ENCODE measurements at regions not wholly inside any gene's neighbourhood (a gene's known extent, or its start where the extent isn't known, plus 50 kb on each side); places are given as distances from the start of the nearest gene placed in this dataset.

DNA sequence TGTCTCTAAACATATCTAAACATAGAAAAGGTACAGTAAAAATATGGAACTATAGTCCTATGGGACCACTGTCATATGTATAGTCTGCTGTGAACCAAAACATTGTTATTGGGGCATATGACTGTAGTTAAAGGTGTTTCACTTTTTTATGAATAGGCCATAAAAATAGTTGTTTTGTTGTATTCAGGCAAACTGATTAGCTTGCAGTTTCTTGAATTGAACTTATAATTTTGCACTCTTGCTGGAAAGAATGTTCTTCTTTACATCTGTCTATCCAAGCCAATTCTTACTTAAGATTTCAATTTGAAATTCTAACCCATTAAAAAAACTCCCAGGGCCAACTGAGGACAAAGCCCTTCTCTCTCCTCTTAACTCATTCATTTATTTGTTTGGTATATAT lies 234.1 kb downstream of the NOVA1 start:
- no peaks in the 10 kb centered on the region for H3K27me3 ChIP-seq (ENCODE audit: insufficient read depth, low read length)
- H3K4me3 ChIP-seq (replicated peaks in 1 of 2; ENCODE audit: low read depth in 1 of 2, low read length in 2 of 2): no peak overlapping the region
- intact Hi-C loops (cut with micrococcal nuclease): no loop called here
- no peaks in the 10 kb centered on the region for H3K36me3 ChIP-seq (ENCODE audit: control insufficient read depth in 1 of 2, insufficient read depth in 2 of 2, low read length in 2 of 2)
- H3K9ac ChIP-seq (ENCODE audit: low read length): no peak overlapping the region
- no peak for ATAC-seq
- no peak overlapping the region for H3K4me2 ChIP-seq (ENCODE audit: low read length)
- H3K79me2 ChIP-seq (ENCODE audit: insufficient read depth, low read length): no peaks in the 10 kb centered on the region
- no peak overlapping the region for H3K27ac ChIP-seq (ENCODE audit: low read depth, low read length)
- no peak for DNase-seq (ENCODE audit: low read depth, low spot score)
- H3K9me2 ChIP-seq (ENCODE audit: insufficient read depth): no peaks in the 10 kb centered on the region
- BruUV-seq (replicated peaks): no TSS peak
- H2AFZ ChIP-seq (ENCODE audit: low read depth, low read length, poor library complexity, severe bottlenecking): no peak overlapping the region
- H3K9me3 ChIP-seq (ENCODE audit: control insufficient read depth in 1 of 2, insufficient read depth in 1 of 2, low read depth in 1 of 2, low read length in 2 of 2): peaks cover 15 to 36% of the 10 kb centered on the region in 2 experiments; a peak in 3 of 4 replicates
- RAD21 ChIA-PET (ENCODE audit: low non-redundant PET in 1 of 2, low total read pairs in 2 of 2, uncharacterized antibody in 2 of 2, unreplicated experiment in 2 of 2): no interaction called here
- CTCF ChIA-PET: no interaction called here
- H4K20me1 ChIP-seq (ENCODE audit: insufficient read depth): no peaks in the 10 kb centered on the region
- no peaks in the 10 kb centered on the region for H3K4me1 ChIP-seq (ENCODE audit: control insufficient read depth in 1 of 2, insufficient read depth in 2 of 2, low read length in 2 of 2)
- TF ChIP-seq SRF (IDR thresholded peaks at IDR 0.05; ENCODE audit: low read depth) (no peak), RAD21 (IDR thresholded peaks at IDR 0.05; ENCODE audit: low read depth) (no peak), SP1 (IDR thresholded peaks at IDR 0.05; ENCODE audit: low read depth) (no peak), CBX3 (IDR thresholded peaks at IDR 0.05; ENCODE audit: low read depth) (no peak), TCF7L2 (IDR thresholded peaks at IDR 0.05; ENCODE audit: borderline replicate concordance, extremely low read depth, insufficient read depth, insufficient read length) (no peak), ZNF274 (IDR thresholded peaks at IDR 0.05; ENCODE audit: low read depth, low read length) (no peak), SIN3A (IDR thresholded peaks at IDR 0.05; ENCODE audit: low read depth) (no peak), EGR1 (IDR thresholded peaks at IDR 0.05; ENCODE audit: low read depth) (no peak), ELF1 (IDR thresholded peaks at IDR 0.05; ENCODE audit: borderline replicate concordance, low read depth) (no peak), EZH2phosphoT487 (IDR thresholded peaks at IDR 0.05; ENCODE audit: borderline replicate concordance) (no peak), POLR2AphosphoS5 (IDR thresholded peaks at IDR 0.05; ENCODE audit: low read depth, low read length) (no peak), JUND (IDR thresholded peaks at IDR 0.05) (no peak), EZH2 (IDR thresholded peaks at IDR 0.05) (no peak), ZFX (IDR thresholded peaks at IDR 0.05) (no peak), CEBPB (IDR thresholded peaks at IDR 0.05; ENCODE audit: low read depth) (no peak)
- TF ChIP-seq, protein P1, sequence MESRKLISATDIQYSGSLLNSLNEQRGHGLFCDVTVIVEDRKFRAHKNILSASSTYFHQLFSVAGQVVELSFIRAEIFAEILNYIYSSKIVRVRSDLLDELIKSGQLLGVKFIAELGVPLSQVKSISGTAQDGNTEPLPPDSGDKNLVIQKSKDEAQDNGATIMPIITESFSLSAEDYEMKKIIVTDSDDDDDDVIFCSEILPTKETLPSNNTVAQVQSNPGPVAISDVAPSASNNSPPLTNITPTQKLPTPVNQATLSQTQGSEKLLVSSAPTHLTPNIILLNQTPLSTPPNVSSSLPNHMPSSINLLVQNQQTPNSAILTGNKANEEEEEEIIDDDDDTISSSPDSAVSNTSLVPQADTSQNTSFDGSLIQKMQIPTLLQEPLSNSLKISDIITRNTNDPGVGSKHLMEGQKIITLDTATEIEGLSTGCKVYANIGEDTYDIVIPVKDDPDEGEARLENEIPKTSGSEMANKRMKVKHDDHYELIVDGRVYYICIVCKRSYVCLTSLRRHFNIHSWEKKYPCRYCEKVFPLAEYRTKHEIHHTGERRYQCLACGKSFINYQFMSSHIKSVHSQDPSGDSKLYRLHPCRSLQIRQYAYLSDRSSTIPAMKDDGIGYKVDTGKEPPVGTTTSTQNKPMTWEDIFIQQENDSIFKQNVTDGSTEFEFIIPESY (IDR thresholded peaks at IDR 0.05; ENCODE audit: extremely low read depth, insufficient replicate concordance, low read length): no peak
- TF ChIP-seq, protein P2, sequence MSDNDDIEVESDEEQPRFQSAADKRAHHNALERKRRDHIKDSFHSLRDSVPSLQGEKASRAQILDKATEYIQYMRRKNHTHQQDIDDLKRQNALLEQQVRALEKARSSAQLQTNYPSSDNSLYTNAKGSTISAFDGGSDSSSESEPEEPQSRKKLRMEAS (IDR thresholded peaks at IDR 0.05): no peak
- TF ChIP-seq, protein P3, sequence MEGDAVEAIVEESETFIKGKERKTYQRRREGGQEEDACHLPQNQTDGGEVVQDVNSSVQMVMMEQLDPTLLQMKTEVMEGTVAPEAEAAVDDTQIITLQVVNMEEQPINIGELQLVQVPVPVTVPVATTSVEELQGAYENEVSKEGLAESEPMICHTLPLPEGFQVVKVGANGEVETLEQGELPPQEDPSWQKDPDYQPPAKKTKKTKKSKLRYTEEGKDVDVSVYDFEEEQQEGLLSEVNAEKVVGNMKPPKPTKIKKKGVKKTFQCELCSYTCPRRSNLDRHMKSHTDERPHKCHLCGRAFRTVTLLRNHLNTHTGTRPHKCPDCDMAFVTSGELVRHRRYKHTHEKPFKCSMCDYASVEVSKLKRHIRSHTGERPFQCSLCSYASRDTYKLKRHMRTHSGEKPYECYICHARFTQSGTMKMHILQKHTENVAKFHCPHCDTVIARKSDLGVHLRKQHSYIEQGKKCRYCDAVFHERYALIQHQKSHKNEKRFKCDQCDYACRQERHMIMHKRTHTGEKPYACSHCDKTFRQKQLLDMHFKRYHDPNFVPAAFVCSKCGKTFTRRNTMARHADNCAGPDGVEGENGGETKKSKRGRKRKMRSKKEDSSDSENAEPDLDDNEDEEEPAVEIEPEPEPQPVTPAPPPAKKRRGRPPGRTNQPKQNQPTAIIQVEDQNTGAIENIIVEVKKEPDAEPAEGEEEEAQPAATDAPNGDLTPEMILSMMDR (IDR thresholded peaks at IDR 0.05 in 2 of 3, conservative IDR thresholded peaks at IDR 0.05 in 1 of 3; ENCODE audit: borderline replicate concordance in 1 of 3, insufficient read depth in 1 of 3, low read depth in 2 of 3, low read length in 2 of 3): no peak
- TF ChIP-seq, protein P4, sequence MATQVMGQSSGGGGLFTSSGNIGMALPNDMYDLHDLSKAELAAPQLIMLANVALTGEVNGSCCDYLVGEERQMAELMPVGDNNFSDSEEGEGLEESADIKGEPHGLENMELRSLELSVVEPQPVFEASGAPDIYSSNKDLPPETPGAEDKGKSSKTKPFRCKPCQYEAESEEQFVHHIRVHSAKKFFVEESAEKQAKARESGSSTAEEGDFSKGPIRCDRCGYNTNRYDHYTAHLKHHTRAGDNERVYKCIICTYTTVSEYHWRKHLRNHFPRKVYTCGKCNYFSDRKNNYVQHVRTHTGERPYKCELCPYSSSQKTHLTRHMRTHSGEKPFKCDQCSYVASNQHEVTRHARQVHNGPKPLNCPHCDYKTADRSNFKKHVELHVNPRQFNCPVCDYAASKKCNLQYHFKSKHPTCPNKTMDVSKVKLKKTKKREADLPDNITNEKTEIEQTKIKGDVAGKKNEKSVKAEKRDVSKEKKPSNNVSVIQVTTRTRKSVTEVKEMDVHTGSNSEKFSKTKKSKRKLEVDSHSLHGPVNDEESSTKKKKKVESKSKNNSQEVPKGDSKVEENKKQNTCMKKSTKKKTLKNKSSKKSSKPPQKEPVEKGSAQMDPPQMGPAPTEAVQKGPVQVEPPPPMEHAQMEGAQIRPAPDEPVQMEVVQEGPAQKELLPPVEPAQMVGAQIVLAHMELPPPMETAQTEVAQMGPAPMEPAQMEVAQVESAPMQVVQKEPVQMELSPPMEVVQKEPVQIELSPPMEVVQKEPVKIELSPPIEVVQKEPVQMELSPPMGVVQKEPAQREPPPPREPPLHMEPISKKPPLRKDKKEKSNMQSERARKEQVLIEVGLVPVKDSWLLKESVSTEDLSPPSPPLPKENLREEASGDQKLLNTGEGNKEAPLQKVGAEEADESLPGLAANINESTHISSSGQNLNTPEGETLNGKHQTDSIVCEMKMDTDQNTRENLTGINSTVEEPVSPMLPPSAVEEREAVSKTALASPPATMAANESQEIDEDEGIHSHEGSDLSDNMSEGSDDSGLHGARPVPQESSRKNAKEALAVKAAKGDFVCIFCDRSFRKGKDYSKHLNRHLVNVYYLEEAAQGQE (IDR thresholded peaks at IDR 0.05; ENCODE audit: low read depth): no peak
- TF ChIP-seq, protein P5, sequence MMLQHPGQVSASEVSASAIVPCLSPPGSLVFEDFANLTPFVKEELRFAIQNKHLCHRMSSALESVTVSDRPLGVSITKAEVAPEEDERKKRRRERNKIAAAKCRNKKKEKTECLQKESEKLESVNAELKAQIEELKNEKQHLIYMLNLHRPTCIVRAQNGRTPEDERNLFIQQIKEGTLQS (IDR thresholded peaks at IDR 0.05): no peak
- POLR2A ChIA-PET: no interaction called here

All from HCT116 (cell line).